Heart right ventricle (tissue), 16 donors: ENCODE measurements at regions not wholly inside any gene's neighbourhood (a gene's known extent, or its start where the extent isn't known, plus 50 kb on each side); places are given as distances from the start of the nearest gene placed in this dataset.

ENCODE experiments used
- ATAC-seq, 8 donors: fragments of 200-7000 bp; cut with Tn5 transposase; one replicate each; pipeline ENCODE4 v1.9.1; 2020; ENCODE audit warnings: mild to moderate bottlenecking in 8 of 8, moderate library complexity in 8 of 8, moderate number of reproducible peaks in 1 of 8
- DNase-seq, 2 donors: peaks; one replicate each; pipeline ENCODE4 v3.0.0-alpha.2; 2020
- H3K27ac ChIP-seq, 10 donors: fragments of 200-600 bp; sonication (generic) in 2 of 10; one replicate each; pipeline versions ENCODE4 v1.5.0 to v1.8.0; 2020 to 2022; ENCODE audit warnings: mild to moderate bottlenecking in 3 of 10
- H3K27me3 ChIP-seq, 7 donors: fragments of 200-600 bp; one replicate each; pipeline ENCODE4 v1.8.0; 2021 to 2022; ENCODE audit warnings: mild to moderate bottlenecking in 2 of 7
- H3K36me3 ChIP-seq, 9 donors: fragments of 200-600 bp; sonication (generic) in 1 of 9; one replicate each; pipeline versions ENCODE4 v1.5.0 to v1.8.0; 2020 to 2022; ENCODE audit warnings: mild to moderate bottlenecking in 2 of 9
- H3K4me1 ChIP-seq, 9 donors: fragments of 200-600 bp; sonication (generic) in 1 of 9; one replicate each; pipeline versions ENCODE4 v1.5.0 to v1.8.0; 2020 to 2022; ENCODE audit warnings: mild to moderate bottlenecking in 4 of 9
- H3K4me3 ChIP-seq, 10 donors: fragments of 200-600 bp; sonication (generic) in 2 of 10; one replicate each; pipeline versions ENCODE4 v1.5.0 to v1.8.0; 2020 to 2022; ENCODE audit warnings: mild to moderate bottlenecking in 7 of 10, moderate library complexity in 2 of 10
- H3K9me3 ChIP-seq, 11 donors: fragments of 200-600 bp in 10 of 11; sonication (generic) in 2 of 11; one replicate each; pipeline versions ENCODE4 v1.5.0 to v1.8.0; 2013 to 2022; ENCODE audit warnings: mild to moderate bottlenecking in 2 of 11, control low read depth in 1 of 11, moderate library complexity in 1 of 11
- CTCF ChIP-seq, 9 donors: fragments of 200-600 bp; sonication (generic) in 2 of 9; IDR thresholded peaks; one replicate each; pipeline versions ENCODE4 v1.5.0 to v1.8.0; 2021 to 2022; ENCODE audit warnings: antibody characterized with exemption in 9 of 9, mild to moderate bottlenecking in 5 of 9, moderate library complexity in 1 of 9
- WGBS, 2 donors: extraction: QIAGEN DNeasy Blood & Tissue Kit; methylation state at CpG; one replicate each; pipeline ENCODE4 v1.1.7; 2013; ENCODE audit warnings: inconsistent platforms in 1 of 2; 5-methylcytosine and 5-hydroxymethylcytosine counted together
- intact Hi-C, 10 donors: fragments of 100-400 bp; cut with DNase I; formaldehyde crosslinking; loops; one replicate each; pipeline versions ENCODE4 v1.11.1 to v1.14.2; 2022
- donor health status: Arrhythmogenic right ventricular cardiomyopathy.
- donor health status: ischemic (EF 13 %, LVEDD 7.1; RV severe dilation, severe dysfunction).
- donor health status: healthy with polysubstance abuse.
- donor health status: DM: no; HTN: yes; CAD: no.
- donor health status: DM: no; HTN: no; CAD: no.
- donor health status: ischemic (EF 25% LVEDD 6.9; RV normal size, moderate dysfunction).
- donor health status: ischemic (EF 25% LVEDD 5.7; RV mildly dilated, moderate dysfunction).
- donor health status: healthy.
- donor health status: DM: yes; HTN: yes; CAD: no.
- donor health status: Ischemic cardiomyopathy.
- donor health status: ischemic (EF 35%, LVEDD 5.7; RV mildly dilated, moderate dysfunction).
- donor health status: nonischemic (EF 11% LVEDD 7.7; RV severe dilation, severe dysfunction).
- donor health status: DM: yes; HTN: yes; CAD: no.
- donor health status: PGD.
- donor health status: ischemic (EF 29% LVEDD 5.4; RV normal size, mild dysfunction).
- donor health status: nonischemic (EF 23%, LVEDD 6.1; RV moderate dilation, normal function).

- Histone ChIP-seq H3K27ac (peak overlapping the region in 7 of 10 donors; percentile 29 to 84 (median 66)), H3K36me3 (peaks cover 0 to 20% (median 0%) of the 10 kb centered on the region in 9 donors), H3K4me1 (peaks cover 5 to 78% (median 73%) of the 10 kb centered on the region in 9 donors), H3K27me3 (no peaks in the 10 kb centered on the region), H3K9me3 (no peaks in the 10 kb centered on the region), H3K4me3 (no peak overlapping the region)
- no peak for TF ChIP-seq CTCF (IDR thresholded peaks at IDR 0.05)
- intact Hi-C loops: loop anchor here in 1 of 10 donors (2.0 kb wide), 1 partner anchor 22 kb away; no protein-coding TSS in a partner anchor
- no peak for DNase-seq
- ATAC-seq: no peak
- 85% methylated on average over 2 of the region's 2 CpGs for WGBS, 2 donors
Observed at GRCh38 chr1:39128959-39129358, 75.5 kb upstream of the MACF1 start.

- H3K4me3 ChIP-seq: no peak overlapping the region
- ATAC-seq: no peak
- H3K27ac ChIP-seq: peak overlapping the region in 9 of 10 donors; percentile 36 to 84 (median 65)
- peak in 6 of 9 donors; percentile 20 to 53 (median 34) for TF ChIP-seq CTCF (IDR thresholded peaks at IDR 0.05)
- intact Hi-C loops: loop anchor here in 1 of 10 donors (2.0 kb wide), 1 partner anchor 23 kb away; no protein-coding TSS in a partner anchor
- H3K36me3 ChIP-seq: peaks cover 0 to 15% (median 0%) of the 10 kb centered on the region in 9 donors
- peaks cover 5 to 83% (median 73%) of the 10 kb centered on the region in 9 donors for H3K4me1 ChIP-seq
- H3K9me3 ChIP-seq: no peaks in the 10 kb centered on the region
- no peaks in the 10 kb centered on the region for H3K27me3 ChIP-seq
- DNase-seq: no peak
Observed at GRCh38 chr1:39129514-39129913, 75.0 kb upstream of the MACF1 start.

GRCh38 chr1:39130325-39130724 lies 74.2 kb upstream of the MACF1 start:
- no peak for DNase-seq
- no peak for TF ChIP-seq CTCF (IDR thresholded peaks at IDR 0.05)
- 53 to 55% methylated on average over 1 of the region's 1 CpG for WGBS, 2 donors
- H3K27me3 ChIP-seq: no peaks in the 10 kb centered on the region
- H3K4me3 ChIP-seq: no peak overlapping the region
- peak overlapping the region; percentile 25 to 84 (median 61) for H3K27ac ChIP-seq
- peaks cover 0 to 9% (median 0%) of the 10 kb centered on the region in 9 donors for H3K36me3 ChIP-seq
- intact Hi-C loops: loop anchor here in 3 of 10 donors (5.0 to 10.0 kb wide), 3 partner anchors 54 to 62 kb away; no protein-coding TSS in a partner anchor
- no peaks in the 10 kb centered on the region for H3K9me3 ChIP-seq
- H3K4me1 ChIP-seq: peaks cover 5 to 84% (median 73%) of the 10 kb centered on the region in 9 donors
- peak in 3 of 8 donors; percentile 10 to 46 (median 12) for ATAC-seq

- Histone ChIP-seq H3K4me3 (peak overlapping the region in 1 of 10 donors; percentile 21), H3K27ac (peak overlapping the region in 9 of 10 donors; percentile 57 to 84 (median 75)), H3K36me3 (no peaks in the 10 kb centered on the region), H3K9me3 (no peaks in the 10 kb centered on the region), H3K4me1 (peaks cover 5 to 83% (median 68%) of the 10 kb centered on the region in 9 donors), H3K27me3 (no peaks in the 10 kb centered on the region)
- intact Hi-C loops: loop anchor here in 4 of 10 donors (2.0 to 10.0 kb wide), 4 partner anchors 25 to 60 kb away; no protein-coding TSS in a partner anchor
- WGBS, 2 donors: 89 to 90% methylated on average over 2 of the region's 2 CpGs
- DNase-seq: no peak
- no peak for ATAC-seq
- no peak for TF ChIP-seq CTCF (IDR thresholded peaks at IDR 0.05)
Observed at GRCh38 chr1:39131940-39132339, 72.6 kb upstream of the MACF1 start.
